ENCODE measurements at regions not wholly inside any gene's neighbourhood (a gene's known extent, or its start where the extent isn't known, plus 50 kb on each side); places are given as distances from the start of the nearest gene placed in this dataset.

DNA sequence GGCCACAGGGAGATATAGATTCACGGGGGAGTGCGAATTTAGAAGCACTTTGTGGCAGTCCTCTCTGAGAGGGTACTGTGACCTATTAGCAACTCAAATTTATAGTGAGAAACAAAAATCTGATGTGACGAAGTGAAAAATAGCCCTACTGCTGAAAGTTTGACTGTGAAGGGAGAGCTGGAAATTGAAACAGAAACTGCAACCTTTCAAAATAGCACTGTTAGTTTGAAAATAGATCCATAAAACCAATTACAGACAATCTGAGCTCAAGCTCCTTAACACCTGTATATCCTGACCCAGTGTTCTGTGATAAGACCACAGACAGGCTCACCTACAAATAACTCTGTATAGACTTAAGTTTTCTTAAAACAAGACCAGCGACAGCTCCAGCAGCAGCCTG, 420.1 kb downstream of the IRX1 start:
- TF ChIP-seq CTCF (conservative IDR thresholded peaks at IDR 0.05; ENCODE audit: low read length) (no peak), EZH2phosphoT487 (IDR thresholded peaks at IDR 0.05; ENCODE audit: borderline replicate concordance, low read depth, low read length) (no peak)

All from OCI-LY7 (cell line).